Breast epithelium (tissue), 3 donors: ENCODE measurements at regions not wholly inside any gene's neighbourhood (a gene's known extent, or its start where the extent isn't known, plus 50 kb on each side); places are given as distances from the start of the nearest gene placed in this dataset.

Experiments used
- CTCF ChIP-seq, 3 donors: fragments of 450-650 bp; IDR thresholded peaks; one replicate each; pipeline ENCODE4 v1.5.1; 2016 to 2017; ENCODE audit warnings: antibody characterized with exemption in 3 of 3, mild to moderate bottlenecking in 3 of 3, moderate library complexity in 3 of 3
- POLR2A ChIP-seq: fragments of 450-650 bp; IDR thresholded peaks from one replicate; pipeline ENCODE4 v1.6.1; 2016; ENCODE audit warnings: antibody characterized with exemption, mild to moderate bottlenecking, moderate library complexity

- TF ChIP-seq POLR2A (no peak), CTCF (IDR thresholded peaks at IDR 0.05) (no peak)
These were observed 435.2 kb upstream of the ADAMTS16 start for GRCh38 chr5:4704951-4705350.
